Activated T-helper 1 cell treated with anti-CD3 and anti-CD28 coated beads, Interleukin-2, amount 50 U/mL, for 16 hours (primary cell): ENCODE measurements at regions not wholly inside any gene's neighbourhood (a gene's known extent, or its start where the extent isn't known, plus 50 kb on each side); places are given as distances from the start of the nearest gene placed in this dataset.

Source experiments
- DNase-seq, 2 donors: peaks; one replicate each; pipeline ENCODE4 v3.0.0-alpha.2; 2020; ENCODE audit warnings: low read depth in 1 of 2, low spot score in 1 of 2

DNA sequence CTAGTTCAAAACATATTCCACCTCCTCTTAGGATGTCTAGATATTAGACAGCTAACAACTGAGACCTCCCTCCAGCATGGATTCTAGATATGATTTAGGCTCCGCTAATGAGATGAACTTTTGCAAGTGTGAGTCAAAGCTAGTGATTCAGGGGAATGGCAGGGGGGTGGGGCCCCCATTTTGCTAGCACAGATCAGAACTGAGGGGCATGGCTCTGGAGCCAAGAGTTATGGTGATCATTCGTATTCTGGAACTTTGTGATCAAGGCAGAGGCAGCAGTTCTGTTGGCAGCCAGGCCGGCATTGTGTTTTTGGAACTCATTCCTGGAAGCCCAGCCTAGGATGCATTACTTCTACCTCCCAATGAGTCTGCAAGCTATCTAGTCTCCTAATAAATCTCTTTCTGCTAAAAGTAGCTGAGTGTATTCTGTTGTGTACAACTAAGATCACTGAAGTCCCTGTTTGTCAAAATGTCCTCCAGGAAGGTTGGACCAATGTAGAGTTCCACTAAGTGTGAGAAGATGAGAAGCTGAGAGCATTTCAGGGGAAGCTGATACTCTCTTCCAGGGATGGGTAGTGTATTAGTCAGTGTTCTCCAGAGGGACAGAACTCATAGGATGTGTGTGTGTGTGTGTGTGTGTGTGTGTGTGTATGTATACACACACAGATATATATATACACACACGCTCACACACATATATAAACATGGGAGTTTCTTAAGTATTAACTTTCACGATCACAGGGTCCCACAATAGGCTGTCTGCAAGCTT is 312.7 kb downstream of the TLE3 start:
- no peak for DNase-seq

GRCh38 chr15:69786136-69786701 is 311.5 kb downstream of the TLE3 start:
- no peak for DNase-seq

- DNase-seq: no peak
These were observed 309.9 kb downstream of the TLE3 start for GRCh38 chr15:69787791-69788190.

- no peak for DNase-seq
These were observed 307.9 kb downstream of the TLE3 start for GRCh38 chr15:69789648-69790393.

GRCh38 chr15:69790632-69791031 is 307.1 kb downstream of the TLE3 start:
- no peak for DNase-seq

DNA sequence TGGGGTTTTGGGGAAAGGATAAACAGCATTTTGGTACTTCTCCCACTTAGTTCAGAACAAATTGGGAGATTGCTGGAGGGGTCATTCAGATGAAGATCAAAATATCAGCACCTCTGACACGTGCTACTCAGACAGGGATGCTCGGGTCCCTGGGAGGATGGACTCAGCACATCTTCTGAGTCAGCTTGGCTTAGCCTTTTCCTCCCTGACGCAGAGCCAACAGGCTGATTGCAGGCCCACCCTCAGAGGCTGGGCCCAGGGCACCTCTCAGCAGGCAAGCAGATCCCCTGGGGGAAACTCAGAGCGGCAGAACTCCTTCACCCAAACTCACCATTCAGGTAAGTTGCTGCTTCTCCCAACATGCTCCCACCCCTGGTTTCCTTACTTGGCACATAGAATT is 304.9 kb downstream of the TLE3 start:
- no peak for DNase-seq

GRCh38 chr15:69793431-69793780 is 304.3 kb downstream of the TLE3 start:
- DNase-seq: no peak

GRCh38 chr15:69793781-69794451 is 303.8 kb downstream of the TLE3 start:
- DNase-seq: no peak

- no peak for DNase-seq
These were observed 302.9 kb downstream of the TLE3 start for GRCh38 chr15:69794645-69795469.

- no peak for DNase-seq
These were observed 302.1 kb downstream of the TLE3 start for GRCh38 chr15:69795601-69796000.

DNA sequence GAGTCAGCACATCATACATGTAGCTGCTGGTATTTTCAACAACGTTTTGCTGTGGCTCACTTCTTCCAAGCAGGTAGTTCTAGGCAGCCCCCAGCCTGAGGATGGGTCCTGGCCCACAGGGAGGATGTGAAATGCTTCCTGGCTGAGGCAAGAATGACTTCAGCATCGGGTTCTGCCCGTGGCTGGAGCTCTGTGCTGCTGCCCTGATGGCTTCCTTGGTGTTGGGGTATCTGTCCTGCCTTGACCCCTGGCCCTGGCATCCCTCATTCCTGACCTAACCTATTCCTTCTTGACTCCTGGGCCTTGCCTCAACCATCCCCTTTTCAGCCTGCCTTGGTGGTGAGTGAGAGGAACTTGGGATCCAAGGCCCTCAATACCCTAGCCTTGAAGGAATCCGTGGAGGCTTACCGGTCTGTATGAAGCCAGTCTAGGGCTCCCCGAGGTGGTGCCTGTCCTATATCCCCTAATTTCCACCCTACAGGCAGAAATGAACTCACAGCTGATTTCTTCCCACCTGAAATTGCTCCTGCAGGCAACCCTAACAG is 300.6 kb downstream of the TLE3 start:
- no peak for DNase-seq

DNA sequence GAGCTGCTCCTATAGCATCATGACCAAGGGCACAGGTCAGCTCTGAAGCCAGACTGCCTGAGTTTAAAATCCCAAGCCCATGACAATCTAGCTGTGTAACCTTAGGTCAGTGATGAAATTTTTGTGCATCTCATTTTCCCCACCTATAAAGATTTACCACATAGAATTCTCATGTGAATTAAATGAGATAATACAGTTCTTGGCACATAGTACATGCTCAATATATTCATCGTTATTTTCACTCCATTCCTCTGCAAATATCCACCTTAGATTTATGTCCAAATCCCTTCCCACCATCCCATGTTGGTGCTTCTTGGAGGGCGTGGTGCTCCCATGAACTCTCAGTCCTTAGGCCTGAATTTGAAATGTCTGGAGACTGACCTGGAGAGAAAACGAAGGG is 300.1 kb downstream of the TLE3 start:
- no peak for DNase-seq

GRCh38 chr15:69798481-69799250 is 299.1 kb downstream of the TLE3 start:
- DNase-seq: no peak

DNA sequence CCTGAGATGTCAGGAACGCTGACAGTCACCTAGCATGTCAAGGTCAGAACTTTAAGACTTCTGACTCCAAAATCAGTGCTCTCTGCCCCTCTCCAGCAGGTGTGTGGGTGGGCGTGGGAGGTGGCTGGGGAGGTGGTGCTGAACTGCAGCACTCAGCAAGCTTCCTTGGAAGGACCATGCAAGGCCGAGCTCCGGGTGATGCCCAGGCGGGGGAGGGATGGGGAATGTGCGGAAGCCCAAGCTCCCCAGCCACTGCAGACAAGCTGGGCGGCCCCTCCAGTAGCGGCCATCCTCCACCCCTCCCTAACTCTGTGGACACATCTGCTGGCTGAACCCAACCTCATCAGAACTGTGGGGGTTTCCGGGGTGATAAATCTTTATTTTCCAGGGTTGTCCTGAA is 296.6 kb downstream of the TLE3 start:
- no peak for DNase-seq

- DNase-seq: no peak
These were observed 295.3 kb downstream of the TLE3 start for GRCh38 chr15:69802432-69802831.

DNA sequence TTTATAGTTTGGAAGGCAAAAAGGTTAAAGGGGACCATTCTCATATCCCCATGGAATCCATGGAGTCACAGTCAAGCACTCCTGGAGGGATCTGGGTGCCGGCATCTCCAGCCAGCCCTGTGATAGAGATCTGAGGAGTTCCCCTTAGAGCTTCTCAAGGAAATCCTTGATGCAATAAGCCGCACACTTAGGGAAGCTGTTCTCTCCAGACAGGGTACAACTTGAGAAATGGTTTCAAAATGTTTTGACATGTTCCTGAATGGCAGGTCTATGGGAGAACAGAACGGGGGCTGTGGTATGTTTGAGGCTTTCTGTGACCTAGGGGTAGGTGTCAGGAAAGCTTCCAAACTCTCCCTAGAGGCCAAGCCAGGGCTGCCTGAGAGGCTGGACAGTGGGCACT is 292.9 kb downstream of the TLE3 start:
- DNase-seq: no peak

DNA sequence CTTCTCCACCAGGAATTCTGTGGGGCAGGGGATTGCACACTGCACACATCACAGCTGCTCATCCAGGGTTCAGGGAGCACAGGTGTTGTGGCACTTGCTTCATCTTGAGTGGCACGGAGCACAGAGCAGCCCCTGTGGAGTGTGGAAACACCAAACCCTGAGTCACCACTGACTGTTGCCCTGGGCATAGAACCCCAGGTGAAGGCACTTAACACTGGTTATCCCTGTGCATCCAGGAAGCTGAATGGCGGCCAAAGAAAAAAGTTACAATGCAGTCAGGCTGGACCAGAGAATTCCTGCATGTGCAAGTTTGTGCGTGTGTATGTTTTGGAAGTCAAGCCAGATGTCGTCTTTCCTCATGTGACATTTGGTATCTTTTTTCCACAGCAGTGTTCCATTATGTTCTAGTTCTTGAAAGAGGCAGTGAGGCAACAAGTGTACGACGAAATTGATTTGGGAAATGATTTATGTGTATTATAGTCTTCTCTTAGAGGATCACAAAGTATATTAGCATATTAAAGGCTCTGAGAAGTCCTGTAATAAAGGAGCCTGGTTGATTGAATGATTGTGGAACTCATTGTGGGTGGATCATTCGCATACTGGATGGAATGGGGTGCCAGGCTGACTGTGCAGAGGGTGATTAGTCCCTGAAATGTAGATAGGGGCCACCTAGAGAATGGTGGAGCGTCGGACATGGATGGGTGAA is 292.3 kb downstream of the TLE3 start:
- no peak for DNase-seq

DNA sequence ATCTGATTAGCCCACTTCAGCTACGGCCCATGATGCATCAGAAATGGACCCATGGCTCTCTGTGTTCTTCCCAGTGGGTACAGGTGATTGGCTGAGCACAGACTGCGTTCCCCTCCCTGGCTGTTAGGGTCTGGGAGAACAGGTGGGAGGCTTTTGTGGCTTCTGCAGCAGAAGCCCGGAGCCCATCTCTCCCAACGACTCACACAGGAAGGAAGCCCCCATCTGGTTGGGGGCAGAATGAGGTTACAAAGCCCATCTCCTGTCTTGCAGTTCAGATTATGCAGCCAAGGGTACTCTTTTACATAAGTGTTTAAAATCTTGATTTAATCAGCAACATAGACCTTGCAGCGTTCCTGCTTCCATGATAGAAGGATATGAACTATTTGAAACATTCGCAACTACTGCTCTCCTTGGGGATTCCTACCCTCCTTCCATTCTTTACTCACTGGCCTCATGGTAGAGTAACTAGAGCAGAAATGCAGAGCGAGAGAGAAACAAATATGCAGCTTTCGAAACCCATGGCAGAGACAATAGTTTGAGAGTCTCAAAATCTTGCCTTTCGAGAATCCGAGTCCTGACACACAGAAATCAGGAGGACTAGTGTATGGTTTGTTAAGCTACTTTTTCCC is 291.3 kb downstream of the TLE3 start:
- no peak for DNase-seq

DNA sequence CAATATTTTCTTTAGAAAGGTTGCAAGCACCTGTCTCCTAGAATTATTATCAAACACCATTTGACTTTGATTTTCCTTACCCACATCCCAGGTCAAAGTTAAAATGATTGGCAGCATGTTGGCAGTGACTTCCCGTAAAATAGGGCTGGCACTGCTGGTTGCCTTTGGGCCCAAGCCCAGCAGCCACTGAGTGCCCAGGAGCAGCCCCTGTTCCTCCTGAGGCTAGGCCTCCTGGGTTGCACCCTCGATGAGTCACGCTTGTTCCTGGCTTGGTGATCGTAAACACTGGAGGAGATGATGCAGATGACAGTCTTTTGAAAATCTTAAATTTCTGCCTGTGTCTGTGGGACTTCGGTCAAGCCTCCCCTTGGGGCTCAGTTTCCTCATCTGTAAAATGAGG is 290.0 kb downstream of the TLE3 start:
- DNase-seq: no peak
